H7 (cell line): ENCODE measurements at regions not wholly inside any gene's neighbourhood (a gene's known extent, or its start where the extent isn't known, plus 50 kb on each side); places are given as distances from the start of the nearest gene placed in this dataset.

ENCODE experiments used
- DNase-seq: peaks from one replicate; pipeline ENCODE4 v3.0.0; 2012
- H3K27me3 ChIP-seq: 2 replicates; pipeline ENCODE4 v1.6.0; 2011; ENCODE audit warnings: mild to moderate bottlenecking, low read length; ENCODE audit not compliant: control insufficient read depth, insufficient read depth
- H3K36me3 ChIP-seq: replicated peaks from 2 replicates; pipeline ENCODE4 v1.5.1; 2011; ENCODE audit warnings: low read length; ENCODE audit not compliant: control insufficient read depth, insufficient read depth
- H3K4me3 ChIP-seq: 2 replicates; pipeline ENCODE4 v1.5.1; 2011; ENCODE audit warnings: low read depth, mild to moderate bottlenecking, control low read depth, low read length, moderate library complexity; ENCODE audit not compliant: insufficient read depth

DNA sequence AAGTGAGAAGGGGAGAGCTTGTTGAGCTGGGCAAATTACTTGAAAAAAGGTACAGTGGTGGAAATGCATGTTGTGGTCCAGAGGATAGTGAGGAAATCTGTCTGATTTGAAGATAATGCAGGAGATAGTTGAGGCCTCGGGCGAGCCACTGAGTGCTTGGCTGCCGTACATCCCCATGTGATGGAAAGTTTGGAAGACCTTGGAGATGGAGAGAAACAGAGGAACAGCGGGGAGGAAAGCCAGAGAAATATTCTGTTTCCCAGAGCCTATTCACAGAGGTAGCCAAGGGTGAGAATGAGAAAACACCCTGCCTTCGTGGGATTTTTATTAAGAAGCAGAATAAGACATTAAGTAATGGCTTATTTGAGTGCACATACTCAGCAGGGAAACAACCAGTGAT lies 498.2 kb downstream of the BCL11B start:
- no peaks in the 10 kb centered on the region for H3K27me3 ChIP-seq
- no peaks in the 10 kb centered on the region for H3K36me3 ChIP-seq
- no peak for DNase-seq
- no peak overlapping the region for H3K4me3 ChIP-seq

DNA sequence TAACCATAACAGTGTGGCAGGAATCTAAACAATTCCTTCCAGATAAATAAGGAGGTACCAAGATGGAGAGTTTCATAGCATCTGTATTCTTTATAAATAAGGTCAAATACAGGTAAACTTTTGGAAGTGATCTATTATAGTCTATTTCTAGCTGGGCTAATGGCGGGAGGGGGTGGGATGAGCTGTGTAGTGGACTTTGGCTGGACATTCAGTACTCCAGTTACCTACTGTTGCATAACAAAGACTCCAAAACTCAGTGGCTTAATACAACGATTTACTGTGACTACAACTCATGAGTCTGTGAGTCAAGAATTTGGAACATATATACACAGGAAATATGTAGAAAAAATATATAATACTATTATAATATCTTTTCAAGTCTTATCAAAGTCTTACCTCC lies 496.1 kb downstream of the BCL11B start:
- H3K27me3 ChIP-seq: no peaks in the 10 kb centered on the region
- H3K4me3 ChIP-seq: no peak overlapping the region
- H3K36me3 ChIP-seq: no peaks in the 10 kb centered on the region
- no peak for DNase-seq

DNA sequence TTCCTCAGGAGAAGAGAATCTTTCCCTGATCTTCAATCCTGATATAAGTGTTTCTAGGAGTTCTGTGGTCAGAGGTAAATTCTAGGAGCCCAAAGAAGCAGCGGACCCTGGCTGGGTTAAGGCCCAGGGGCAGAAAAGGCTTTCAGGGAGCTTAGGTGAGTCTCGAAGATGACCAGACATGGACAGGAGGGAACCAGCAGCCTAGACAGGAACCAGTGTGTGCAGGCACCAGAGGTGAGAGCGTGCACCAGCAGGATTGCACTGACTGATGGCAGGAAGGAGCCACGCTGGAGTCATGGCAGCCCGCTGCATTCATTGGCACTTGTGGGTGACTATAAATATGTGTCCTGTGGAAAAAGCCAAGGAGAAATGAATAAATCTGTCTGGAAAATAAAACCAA lies 489.9 kb downstream of the BCL11B start:
- no peak for DNase-seq
- Histone ChIP-seq H3K4me3 (no peak overlapping the region), H3K36me3 (no peaks in the 10 kb centered on the region), H3K27me3 (no peaks in the 10 kb centered on the region)

DNA sequence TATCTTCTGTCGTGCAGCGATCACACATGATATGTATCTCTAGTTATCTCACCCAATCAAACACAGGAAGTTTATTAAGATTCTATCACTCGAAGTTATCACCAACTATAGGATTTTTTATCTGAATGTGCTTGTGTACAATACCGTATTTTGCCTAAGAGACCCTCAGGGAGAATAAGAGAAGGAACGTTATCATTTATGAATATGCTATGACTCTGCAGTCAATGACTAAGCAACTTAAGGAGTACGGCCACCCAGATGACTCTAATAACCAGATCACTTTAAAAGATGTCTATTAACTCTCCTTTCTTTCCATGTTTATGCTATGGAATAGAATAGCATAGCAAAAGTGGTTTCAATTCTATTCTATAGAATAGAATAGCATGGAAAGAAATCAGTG lies 486.4 kb downstream of the BCL11B start:
- Histone ChIP-seq H3K36me3 (no peaks in the 10 kb centered on the region), H3K27me3 (no peaks in the 10 kb centered on the region), H3K4me3 (no peak overlapping the region)
- DNase-seq: no peak

DNA sequence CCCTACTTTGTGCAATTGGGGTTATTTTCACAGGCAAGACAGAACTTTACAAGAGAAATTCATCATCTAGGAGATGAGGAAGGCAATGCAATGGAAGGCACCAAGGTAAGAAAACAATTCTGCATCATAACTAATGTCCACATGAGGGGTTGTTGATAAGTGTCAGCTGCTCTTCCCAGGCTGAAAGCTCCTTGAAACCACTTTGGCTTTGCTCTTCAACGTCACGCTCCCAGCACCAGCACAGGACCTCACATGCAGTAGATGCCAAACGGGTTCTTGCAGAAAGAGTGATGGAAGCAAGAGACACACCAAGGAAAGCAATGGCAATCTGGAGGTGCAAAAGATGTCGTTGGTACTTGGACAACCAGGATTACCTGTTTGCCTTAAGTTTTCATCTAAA lies 485.5 kb downstream of the BCL11B start:
- DNase-seq: no peak
- no peaks in the 10 kb centered on the region for H3K27me3 ChIP-seq
- H3K36me3 ChIP-seq: no peaks in the 10 kb centered on the region
- H3K4me3 ChIP-seq: no peak overlapping the region

DNA sequence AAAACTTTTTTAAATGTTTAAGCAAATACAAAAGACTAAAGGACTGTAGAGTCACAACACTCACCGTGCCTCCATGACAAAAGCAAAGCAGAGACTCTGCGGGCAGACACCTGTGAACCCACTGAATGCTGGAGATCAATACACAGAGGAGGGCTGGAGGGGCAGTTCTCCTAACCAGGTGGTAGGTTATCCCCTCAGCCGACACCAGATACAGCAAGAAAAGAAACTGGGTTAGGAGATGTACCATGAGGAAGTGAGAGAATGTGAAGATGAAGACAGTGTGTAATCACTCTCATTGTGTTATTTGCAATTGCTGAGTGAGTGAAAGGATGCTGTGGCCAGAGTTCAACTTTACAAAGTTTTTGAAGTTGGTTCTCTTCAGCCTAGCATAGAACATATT lies 480.3 kb downstream of the BCL11B start:
- no peaks in the 10 kb centered on the region for H3K27me3 ChIP-seq
- no peak overlapping the region for H3K4me3 ChIP-seq
- H3K36me3 ChIP-seq: no peaks in the 10 kb centered on the region
- no peak for DNase-seq

DNA sequence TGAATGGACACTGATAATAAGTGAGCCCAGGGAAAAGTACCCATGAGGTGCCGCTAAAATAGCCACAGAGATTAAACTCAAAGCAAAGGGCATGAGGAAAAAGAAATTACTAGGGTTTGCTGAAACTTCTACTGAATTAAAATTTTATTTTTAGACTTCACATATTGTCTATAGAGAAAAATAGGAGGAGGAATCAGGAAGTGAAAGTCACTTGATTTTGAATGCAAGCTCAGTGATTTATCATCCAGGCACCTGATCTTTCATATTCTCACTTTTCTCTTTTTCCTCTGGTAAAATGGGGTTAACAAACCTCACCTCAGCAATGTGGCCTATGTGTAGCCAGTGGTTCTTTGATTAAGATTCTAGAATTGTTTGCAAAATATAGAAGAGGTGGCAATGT lies 479.8 kb downstream of the BCL11B start:
- H3K36me3 ChIP-seq: no peaks in the 10 kb centered on the region
- no peaks in the 10 kb centered on the region for H3K27me3 ChIP-seq
- no peak overlapping the region for H3K4me3 ChIP-seq
- DNase-seq: no peak

DNA sequence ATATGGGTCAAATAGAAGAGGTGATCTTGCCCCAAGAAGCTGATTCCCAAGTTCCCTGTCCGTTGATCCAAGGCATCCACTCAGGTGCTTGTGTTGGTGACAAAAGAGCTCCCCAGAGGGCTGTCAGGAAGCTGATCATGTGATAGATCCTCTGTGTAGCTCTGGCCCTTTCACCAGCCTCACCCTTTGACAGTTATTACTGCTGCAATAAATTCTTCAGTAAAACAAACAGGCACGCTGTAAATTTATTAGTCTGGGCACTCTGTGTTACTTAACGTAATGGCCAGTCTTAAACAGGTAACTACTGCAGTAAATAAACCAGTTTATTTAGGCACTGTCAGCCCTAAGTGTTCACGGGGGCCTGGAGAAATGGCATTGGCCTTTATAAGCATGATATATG lies 473.9 kb downstream of the BCL11B start:
- Histone ChIP-seq H3K27me3 (no peaks in the 10 kb centered on the region; the same call in 1 of the 2 replicates), H3K4me3 (no peak overlapping the region), H3K36me3 (no peaks in the 10 kb centered on the region)
- no peak for DNase-seq

DNA sequence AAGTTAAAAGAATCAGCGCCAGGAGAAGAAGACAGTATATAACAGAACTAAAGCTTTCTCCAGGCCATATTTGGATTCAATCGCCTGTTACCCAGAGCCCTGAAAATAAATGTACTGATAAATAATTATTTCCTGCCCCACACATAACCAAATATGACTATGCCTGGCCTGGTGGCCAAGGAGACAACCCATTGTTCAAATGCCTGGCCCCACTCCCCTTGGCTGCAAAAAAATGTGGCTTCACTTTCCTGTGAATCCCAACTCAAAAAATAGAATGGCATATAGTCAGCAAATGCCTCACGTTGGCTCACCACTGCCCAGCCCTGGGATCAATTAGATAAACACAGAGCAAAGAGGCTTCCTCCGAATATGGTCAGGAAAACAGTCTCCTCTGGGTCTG lies 472.1 kb downstream of the BCL11B start:
- Histone ChIP-seq H3K4me3 (no peak overlapping the region), H3K27me3 (no peaks in the 10 kb centered on the region; the same call in 1 of the 2 replicates), H3K36me3 (no peaks in the 10 kb centered on the region)
- no peak for DNase-seq

DNA sequence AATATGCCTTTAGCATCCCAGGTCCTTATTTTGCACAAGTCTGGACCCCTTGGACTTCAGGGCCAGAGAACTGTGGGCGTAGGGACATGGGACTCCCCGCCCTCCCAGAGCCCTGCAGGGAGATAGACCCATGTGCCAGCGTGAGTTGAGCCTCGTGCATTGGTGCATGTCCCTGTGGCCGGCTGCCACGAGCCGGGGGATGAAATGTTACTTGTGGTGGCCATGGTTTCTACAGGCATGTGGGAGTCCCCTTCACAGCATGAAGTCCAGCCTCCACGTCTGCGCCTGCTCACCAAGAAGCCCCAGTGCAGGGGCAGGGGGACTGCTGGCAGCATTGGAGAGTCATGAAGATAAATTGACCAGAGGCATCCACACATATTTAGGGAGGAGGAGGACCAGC lies 470.0 kb downstream of the BCL11B start:
- DNase-seq: no peak
- Histone ChIP-seq H3K36me3 (no peaks in the 10 kb centered on the region), H3K4me3 (no peak overlapping the region), H3K27me3 (no peaks in the 10 kb centered on the region; the same call in 1 of the 2 replicates)

DNA sequence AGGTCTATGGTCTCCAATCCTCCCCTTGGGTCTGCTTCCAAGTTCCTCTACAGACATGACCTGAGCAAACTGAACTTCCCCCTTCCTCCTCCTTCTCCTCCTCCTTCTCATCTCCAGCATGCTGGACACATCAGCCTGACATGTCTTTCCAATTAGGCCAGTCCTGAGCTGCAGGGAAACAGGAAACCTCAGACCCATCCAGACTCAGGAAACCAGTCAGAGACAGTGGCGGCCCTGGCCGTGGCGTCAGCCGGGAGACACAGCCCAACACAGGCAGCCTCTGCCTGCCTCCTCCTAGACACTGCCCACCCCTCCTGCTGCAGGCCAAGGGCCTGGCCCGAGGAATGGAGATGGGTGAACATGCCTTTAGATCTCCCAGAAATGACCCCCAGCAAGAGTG lies 468.8 kb downstream of the BCL11B start:
- Histone ChIP-seq H3K27me3 (no peaks in the 10 kb centered on the region; the same call in 1 of the 2 replicates), H3K4me3 (no peak overlapping the region), H3K36me3 (no peaks in the 10 kb centered on the region)
- DNase-seq: no peak

DNA sequence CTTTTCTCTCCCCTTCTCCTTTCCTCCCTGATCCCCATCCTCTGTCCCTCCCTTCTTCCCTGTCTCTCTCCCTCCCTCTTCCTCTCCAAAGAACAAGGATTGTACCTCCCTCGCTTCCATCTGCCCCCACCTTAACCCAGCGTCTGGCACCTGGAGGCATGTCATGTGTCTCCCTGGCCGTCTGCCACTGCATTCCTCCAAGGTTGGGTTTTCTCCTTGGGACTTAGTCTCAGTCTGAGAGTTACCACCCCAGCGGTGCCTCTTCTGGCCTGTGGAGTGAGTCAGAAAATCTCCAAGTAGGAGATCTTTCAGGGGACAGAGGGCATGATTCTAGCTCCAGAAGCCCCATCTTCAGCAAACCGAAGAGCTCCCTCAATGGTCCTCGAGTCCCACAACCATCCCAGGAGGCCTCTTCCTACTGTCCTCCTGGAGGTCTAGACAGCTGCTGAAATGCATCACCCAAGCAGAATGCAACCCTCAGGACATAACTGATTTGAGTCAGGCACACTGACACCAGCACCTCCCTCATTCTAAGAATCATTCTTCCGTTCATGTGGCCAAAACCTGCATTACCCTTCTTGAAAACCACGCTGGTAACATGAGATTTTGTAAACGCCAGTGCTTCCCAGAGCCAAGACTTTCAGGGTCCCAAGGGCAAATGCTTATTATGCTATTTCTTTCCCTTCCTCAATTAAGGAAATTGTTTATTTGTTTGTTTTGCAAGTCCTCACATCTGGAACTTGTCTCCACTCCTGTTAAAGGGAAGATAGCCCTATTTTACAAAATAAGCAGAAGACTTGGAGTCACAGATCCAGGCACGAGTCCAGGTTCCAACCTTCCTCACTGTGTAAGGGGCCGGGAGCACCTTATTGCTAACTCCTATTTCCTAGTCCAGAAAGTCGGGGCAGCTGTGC lies 463.2 kb downstream of the BCL11B start:
- H3K36me3 ChIP-seq: no peaks in the 10 kb centered on the region
- no peak for DNase-seq
- no peaks in the 10 kb centered on the region for H3K27me3 ChIP-seq
- no peak overlapping the region for H3K4me3 ChIP-seq

DNA sequence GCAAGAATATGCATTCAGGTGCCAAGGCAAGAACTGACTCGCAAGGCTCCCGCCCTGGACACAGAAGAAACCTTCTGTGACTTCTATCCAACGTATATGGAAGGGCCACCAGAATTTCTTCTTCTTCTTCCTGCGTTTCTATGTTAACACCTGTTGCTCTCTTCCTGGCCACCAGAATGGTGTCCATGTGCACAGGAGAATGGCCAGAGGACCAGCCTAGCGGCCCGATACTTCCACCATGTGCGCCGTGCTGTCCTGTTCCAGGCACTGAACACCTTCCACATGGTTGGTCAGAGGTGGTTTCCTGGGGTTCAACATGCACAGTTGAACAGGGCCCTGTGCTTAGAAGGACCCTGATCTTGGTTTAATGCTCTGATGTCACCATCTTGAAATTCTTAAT lies 455.8 kb downstream of the BCL11B start:
- no peaks in the 10 kb centered on the region for H3K36me3 ChIP-seq
- no peak overlapping the region for H3K4me3 ChIP-seq
- no peaks in the 10 kb centered on the region for H3K27me3 ChIP-seq
- no peak for DNase-seq

DNA sequence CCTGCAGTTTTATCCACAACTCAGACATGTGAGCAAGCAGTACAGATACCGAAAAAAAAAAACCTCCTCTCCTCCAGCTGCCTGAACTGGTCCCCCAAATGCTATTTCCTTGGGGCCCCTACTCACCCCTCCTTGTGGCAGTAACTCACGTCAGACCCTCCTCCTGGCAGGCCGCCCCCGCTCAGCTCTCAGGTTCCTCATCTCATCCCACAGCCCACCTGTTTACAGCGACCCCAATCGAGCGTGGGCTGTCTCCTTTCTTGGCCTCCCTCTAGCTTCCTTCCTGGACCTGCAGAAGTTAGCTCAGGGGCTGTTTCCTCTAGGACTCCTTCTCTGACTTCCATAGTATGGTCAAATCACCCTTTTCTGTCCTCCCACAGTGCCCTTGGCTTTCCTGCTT lies 455.3 kb downstream of the BCL11B start:
- H3K27me3 ChIP-seq: no peaks in the 10 kb centered on the region
- no peak for DNase-seq
- no peak overlapping the region for H3K4me3 ChIP-seq
- no peaks in the 10 kb centered on the region for H3K36me3 ChIP-seq

DNA sequence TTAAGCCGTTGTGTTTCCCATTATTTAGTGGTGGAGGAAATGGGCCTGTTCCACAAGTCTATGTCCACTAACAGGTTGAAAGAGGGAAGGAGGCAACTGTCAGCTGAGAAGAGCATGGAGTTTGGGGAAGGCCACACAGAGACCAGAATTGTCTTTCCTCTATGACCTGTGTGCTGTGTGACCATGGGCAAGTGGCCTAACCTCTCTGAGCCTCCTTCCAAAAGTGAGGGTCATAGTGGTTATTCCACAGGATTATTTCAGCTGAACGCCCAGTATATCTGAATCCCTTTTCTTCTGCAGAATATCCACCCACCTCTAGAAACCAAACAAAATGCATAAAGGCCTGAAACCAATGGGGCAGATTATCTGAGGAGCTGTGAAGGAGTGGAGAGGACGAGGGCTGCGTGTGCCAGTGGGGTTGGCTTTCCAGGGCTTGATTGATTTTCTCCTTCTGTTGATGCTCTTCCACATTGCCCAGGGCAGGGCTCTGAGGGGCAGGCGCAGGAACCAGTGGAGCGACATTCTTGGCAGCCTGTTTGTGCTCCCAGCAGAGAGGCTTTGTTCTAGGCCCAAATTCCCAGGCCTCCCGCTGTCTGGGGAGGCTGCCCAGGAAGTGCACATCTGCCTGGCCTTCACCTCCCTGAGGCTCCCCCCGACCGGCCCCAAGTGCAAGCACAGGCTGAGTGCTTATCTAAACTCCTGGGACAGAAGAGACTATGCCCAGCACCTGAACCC lies 452.7 kb downstream of the BCL11B start:
- Histone ChIP-seq H3K27me3 (no peaks in the 10 kb centered on the region), H3K4me3 (no peak overlapping the region), H3K36me3 (no peaks in the 10 kb centered on the region)
- DNase-seq: peak; percentile 70
